IMR-90 (cell line): ENCODE measurements at regions not wholly inside any gene's neighbourhood (a gene's known extent, or its start where the extent isn't known, plus 50 kb on each side); places are given as distances from the start of the nearest gene placed in this dataset.
"Not testable (repeated sequence)": the region's sequence is repeated elsewhere in the genome, so short reads cannot be mapped to it uniquely, and the experiment has no call there.

ENCODE experiments used
- ATAC-seq: fragments of 200-7000 bp; cut with Tn5 transposase; 2 replicates; pipeline ENCODE4 v1.9.1; 2020; ENCODE audit warnings: low read depth, mild to moderate bottlenecking, moderate library complexity
- BruUV-seq: library from RNA; stranded (reverse); fragments of 400-500 nt; replicated peaks from 2 replicates; lab custom pipeline; 2021; lab: Mats Ljungman, UMichigan
- CTCF ChIA-PET: fragments of 300-600 bp; formaldehyde crosslinking; extraction: SDS; loops from one replicate; lab custom pipeline; 2021; ENCODE audit warnings: antibody characterized with exemption; lab: Yijun Ruan, JAX
- POLR2A ChIA-PET: fragments of 300-600 bp; sonication (Branson Sonifier 250); formaldehyde crosslinking; loops from one replicate; lab custom pipeline; 2022; ENCODE audit warnings: antibody characterized with exemption; ENCODE audit not compliant: unreplicated experiment; lab: Charles Lee
- DNase-seq: peaks from one replicate; pipeline ENCODE4 v3.0.0; 2013
- H2AFZ ChIP-seq: replicated peaks from 2 replicates; pipeline ENCODE3; 2013; ENCODE audit warnings: low read length, mild to moderate bottlenecking; ENCODE audit not compliant: poor library complexity
- H2AK5ac ChIP-seq: 2 replicates; pipeline ENCODE4 v1.6.1; 2013; ENCODE audit warnings: low read depth, low read length, inconsistent platforms
- H2AK9ac ChIP-seq: replicated peaks from 2 replicates; pipeline ENCODE3; 2013; ENCODE audit warnings: mild to moderate bottlenecking, low read depth, low read length, moderate library complexity; ENCODE audit not compliant: poor library complexity
- H2BK120ac ChIP-seq: 2 replicates; pipeline ENCODE4 v1.6.1; 2013; ENCODE audit warnings: low read depth, low read length, inconsistent platforms
- H2BK15ac ChIP-seq: 3 replicates; pipeline ENCODE4 v1.6.1; 2013; ENCODE audit warnings: low read depth, low read length, inconsistent platforms
- H2BK20ac ChIP-seq: 2 replicates; pipeline ENCODE4 v1.6.1; 2013; ENCODE audit warnings: low read depth, mild to moderate bottlenecking, inconsistent platforms, low read length, moderate library complexity
- H2BK5ac ChIP-seq: 2 replicates; pipeline ENCODE4 v1.6.1; 2013; ENCODE audit warnings: mild to moderate bottlenecking, low read depth, low read length, inconsistent platforms; ENCODE audit not compliant: poor library complexity, severe bottlenecking
- H3K14ac ChIP-seq: replicated peaks from 2 replicates; pipeline ENCODE4 v1.6.1; 2013; ENCODE audit warnings: low read depth, low read length, inconsistent platforms
- H3K18ac ChIP-seq: 2 replicates; pipeline ENCODE4 v1.6.1; 2013; ENCODE audit warnings: low read depth, low read length, control low read depth
- H3K23ac ChIP-seq: 2 replicates; pipeline ENCODE4 v1.6.1; 2013; ENCODE audit warnings: low read depth, low read length, inconsistent platforms
- H3K27ac ChIP-seq: 2 replicates; pipeline ENCODE4 v1.5.1; 2013; ENCODE audit warnings: mild to moderate bottlenecking, control low read depth, low read length; ENCODE audit not compliant: insufficient read depth
- H3K27me3 ChIP-seq: 2 replicates; pipeline ENCODE4 v1.6.1; 2013; ENCODE audit warnings: low read length; ENCODE audit not compliant: control insufficient read depth, insufficient read depth
- H3K36me3 ChIP-seq: 2 replicates; pipeline ENCODE4 v1.6.1; 2013; ENCODE audit warnings: low read length, mixed read lengths; ENCODE audit not compliant: control insufficient read depth, insufficient read depth
- H3K4ac ChIP-seq: 2 replicates; pipeline ENCODE4 v1.6.1; 2013; ENCODE audit warnings: low read depth, low read length, inconsistent platforms
- H3K4me1 ChIP-seq: 2 replicates; pipeline ENCODE4 v1.6.1; 2013; ENCODE audit warnings: low read length, mixed read lengths; ENCODE audit not compliant: control insufficient read depth, insufficient read depth
- H3K4me2 ChIP-seq: 2 replicates; pipeline ENCODE4 v1.6.1; 2013; ENCODE audit warnings: low read depth, mild to moderate bottlenecking, control low read depth, low read length, moderate library complexity
- H3K4me3 ChIP-seq: 2 replicates; pipeline ENCODE4 v1.5.1; 2013; ENCODE audit warnings: low read depth, mild to moderate bottlenecking, control low read depth, low read length, moderate library complexity; ENCODE audit not compliant: insufficient read depth
- H3K56ac ChIP-seq: 2 replicates; pipeline ENCODE4 v1.6.1; 2013; ENCODE audit warnings: low read length, inconsistent platforms; ENCODE audit not compliant: insufficient read depth; ENCODE audit errors: extremely low read depth
- H3K79me1 ChIP-seq, 2 experiments: 2 replicates each; pipeline ENCODE4 v1.6.1; 2013; ENCODE audit warnings: low read length in 2 of 2, inconsistent platforms in 1 of 2, low read depth in 1 of 2
- H3K9ac ChIP-seq: 2 replicates; pipeline ENCODE4 v1.6.1; 2013; ENCODE audit warnings: low read depth, low read length, control low read depth
- H3K9me1 ChIP-seq: 2 replicates; pipeline ENCODE4 v1.6.1; 2013; ENCODE audit warnings: low read length, inconsistent platforms; ENCODE audit not compliant: insufficient read depth
- H3K9me3 ChIP-seq: 2 replicates; pipeline ENCODE4 v1.6.1; 2013; ENCODE audit warnings: low read length; ENCODE audit not compliant: control insufficient read depth, insufficient read depth
- H4K20me1 ChIP-seq: 2 replicates; pipeline ENCODE4 v1.6.1; 2013; ENCODE audit warnings: low read length, inconsistent platforms; ENCODE audit not compliant: insufficient read depth
- H4K5ac ChIP-seq: 2 replicates; pipeline ENCODE4 v1.6.1; 2013; ENCODE audit warnings: mild to moderate bottlenecking, low read depth, low read length, control low read depth
- H4K8ac ChIP-seq, 2 experiments: 2 replicates each; pipeline ENCODE4 v1.6.1; 2013; ENCODE audit warnings: low read depth in 2 of 2, low read length in 2 of 2, control low read depth in 1 of 2, inconsistent platforms in 1 of 2
- H4K91ac ChIP-seq: 2 replicates; pipeline ENCODE4 v1.6.1; 2013; ENCODE audit warnings: low read depth, low read length, inconsistent platforms; ENCODE audit not compliant: insufficient read depth
- MXI1 ChIP-seq: IDR thresholded peaks from 2 replicates; pipeline ENCODE4 v1.6.1; 2012; ENCODE audit warnings: low read depth, mild to moderate bottlenecking, low read length, moderate library complexity, borderline replicate concordance
- POLR2A ChIP-seq: IDR thresholded peaks from 2 replicates; pipeline ENCODE4 v1.6.1; 2012; ENCODE audit warnings: mild to moderate bottlenecking, low read depth, low read length
- WGBS, 2 experiments: methylation state at CpG; one replicate each; pipeline versions ENCODE4 v1.1.5 to v1.1.7; 2013; ENCODE audit warnings: missing lambda C conversion rate in 2 of 2; ENCODE audit not compliant: insufficient read length in 1 of 2; ENCODE audit errors: extremely low coverage in 2 of 2; 5-methylcytosine and 5-hydroxymethylcytosine counted together
- dilution Hi-C: fragments of 300-500 bp; cut with HindIII; formaldehyde crosslinking; loops from one replicate; pipeline ENCODE4 v1.14.3; 2018; ENCODE audit warnings: low sequenced_read_pairs; ENCODE audit not compliant: unreplicated experiment
- in situ Hi-C: fragments of 300-500 bp; cut with MboI; formaldehyde crosslinking; loops from 3 replicates; pipeline ENCODE4 v1.14.3; 2019; ENCODE audit warnings: low sequenced_read_pairs, inconsistent platforms, mixed read lengths
- intact Hi-C: fragments of 100-400 bp; cut with micrococcal nuclease; formaldehyde crosslinking; loops from 2 replicates; pipeline ENCODE4 v1.10.0; 2022

- Histone ChIP-seq H3K4me1 (no peaks in the 10 kb centered on the region), H3K36me3 (no peaks in the 10 kb centered on the region), H2AK9ac (no peak overlapping the region), H3K79me1 (no peaks in the 10 kb centered on the region), H3K23ac (no peak overlapping the region), H2BK20ac (no peak overlapping the region), H3K14ac (no peak overlapping the region), H2BK120ac (no peak overlapping the region), H2AFZ (no peak overlapping the region), H3K9ac (no peak overlapping the region), H2BK15ac (no peak overlapping the region), H3K9me1 (no peaks in the 10 kb centered on the region), H2AK5ac (no peak overlapping the region), H3K4me2 (no peak overlapping the region), H3K18ac (no peak overlapping the region), H2BK5ac (no peak overlapping the region), H3K56ac (no peak overlapping the region), H3K27me3 (no peaks in the 10 kb centered on the region), H4K20me1 (no peaks in the 10 kb centered on the region), H3K4me3 (no peak overlapping the region), H4K91ac (no peak overlapping the region), H3K4ac (no peak overlapping the region), H3K27ac (no peak overlapping the region), H3K9me3 (no peaks in the 10 kb centered on the region), H4K8ac (no peak overlapping the region), H4K5ac (no peak overlapping the region)
- ATAC-seq (no peak), DNase-seq (no peak)
- no CpG with 5 or more reads among the region's 2 CpGs for WGBS, 2 experiments
- in situ Hi-C loops (no loop called here), intact Hi-C loops (no loop called here), dilution Hi-C loops (no loop called here)
- no TSS peak for BruUV-seq
- ChIA-PET POLR2A (no interaction called here), CTCF (no interaction called here)
- no peak for TF ChIP-seq MXI1
- no peak for TF ChIP-seq POLR2A
Measured at GRCh38 chr14:30277268-30277667, 281.7 kb upstream of the G2E3 start.

- H4K91ac ChIP-seq, dilution Hi-C loops, H3K27ac ChIP-seq, H3K9me3 ChIP-seq, H3K27me3 ChIP-seq, in situ Hi-C loops, H2AFZ ChIP-seq, H3K36me3 ChIP-seq, H3K4me1 ChIP-seq, H3K18ac ChIP-seq, DNase-seq, H3K79me1 ChIP-seq, ATAC-seq, H4K5ac ChIP-seq, H4K8ac ChIP-seq, H3K9ac ChIP-seq, H2AK9ac ChIP-seq, H2AK5ac ChIP-seq, BruUV-seq, H2BK20ac ChIP-seq, intact Hi-C loops, H3K23ac ChIP-seq, H3K4me3 ChIP-seq, H3K4me2 ChIP-seq, POLR2A ChIA-PET, H3K9me1 ChIP-seq, H2BK120ac ChIP-seq, H3K4ac ChIP-seq, H2BK15ac ChIP-seq, H3K14ac ChIP-seq, H4K20me1 ChIP-seq, H3K56ac ChIP-seq, H2BK5ac ChIP-seq, CTCF ChIA-PET: not testable (repeated sequence)
- no CpG with 5 or more reads among the region's 2 CpGs for WGBS, 2 experiments
Measured at GRCh38 chr14:30278856-30279255, 280.1 kb upstream of the G2E3 start.
